Stomach (tissue), 4 donors: ENCODE measurements at regions not wholly inside any gene's neighbourhood (a gene's known extent, or its start where the extent isn't known, plus 50 kb on each side); places are given as distances from the start of the nearest gene placed in this dataset.

Experiments used
- EP300 ChIP-seq: sonication (generic); formaldehyde crosslinking; IDR thresholded peaks from one replicate; pipeline ENCODE4 v1.6.1; 2017; ENCODE audit warnings: antibody characterized with exemption
- TF ChIP-seq, protein P1 (sequence below), 7 experiments: fragments of 450-650 bp in 4 of 7; fragments of 200-600 bp in 3 of 7; sonication (generic) in 3 of 7; IDR thresholded peaks; one replicate each; pipeline ENCODE4 v1.5.1; 2016 to 2019; ENCODE audit warnings: antibody characterized with exemption in 7 of 7, control low read depth in 2 of 7, mild to moderate bottlenecking in 1 of 7

DNA sequence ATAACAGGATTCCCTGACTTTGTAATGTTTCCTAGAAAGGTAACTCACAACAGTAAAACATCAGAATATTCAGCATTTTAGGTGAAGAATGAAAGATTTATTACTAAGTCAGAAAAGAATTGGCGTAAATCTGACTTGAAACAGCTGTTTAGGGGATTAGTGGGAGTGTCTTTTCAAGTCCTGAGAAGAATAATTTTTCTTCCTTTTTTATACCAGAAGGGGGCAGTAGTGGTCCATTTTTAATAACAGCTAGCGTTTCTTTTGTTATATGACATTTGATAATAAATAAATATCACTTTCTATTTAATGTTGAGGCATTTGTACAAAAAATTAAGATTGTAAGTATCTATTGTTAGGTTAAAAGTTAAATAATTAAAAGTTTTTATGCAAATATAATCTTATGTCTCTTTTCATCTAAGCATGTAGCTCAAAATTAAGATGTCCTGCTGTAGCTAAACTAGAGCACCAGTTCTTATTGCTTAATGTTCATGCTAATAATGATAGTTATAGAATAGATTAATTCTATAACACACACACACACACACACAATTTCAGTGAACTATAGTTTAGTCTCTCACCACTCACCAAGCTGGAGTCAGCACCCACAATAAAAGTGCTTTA lies 258.7 kb upstream of the ARRDC3 start:
- TF ChIP-seq, protein P1, sequence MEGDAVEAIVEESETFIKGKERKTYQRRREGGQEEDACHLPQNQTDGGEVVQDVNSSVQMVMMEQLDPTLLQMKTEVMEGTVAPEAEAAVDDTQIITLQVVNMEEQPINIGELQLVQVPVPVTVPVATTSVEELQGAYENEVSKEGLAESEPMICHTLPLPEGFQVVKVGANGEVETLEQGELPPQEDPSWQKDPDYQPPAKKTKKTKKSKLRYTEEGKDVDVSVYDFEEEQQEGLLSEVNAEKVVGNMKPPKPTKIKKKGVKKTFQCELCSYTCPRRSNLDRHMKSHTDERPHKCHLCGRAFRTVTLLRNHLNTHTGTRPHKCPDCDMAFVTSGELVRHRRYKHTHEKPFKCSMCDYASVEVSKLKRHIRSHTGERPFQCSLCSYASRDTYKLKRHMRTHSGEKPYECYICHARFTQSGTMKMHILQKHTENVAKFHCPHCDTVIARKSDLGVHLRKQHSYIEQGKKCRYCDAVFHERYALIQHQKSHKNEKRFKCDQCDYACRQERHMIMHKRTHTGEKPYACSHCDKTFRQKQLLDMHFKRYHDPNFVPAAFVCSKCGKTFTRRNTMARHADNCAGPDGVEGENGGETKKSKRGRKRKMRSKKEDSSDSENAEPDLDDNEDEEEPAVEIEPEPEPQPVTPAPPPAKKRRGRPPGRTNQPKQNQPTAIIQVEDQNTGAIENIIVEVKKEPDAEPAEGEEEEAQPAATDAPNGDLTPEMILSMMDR (IDR thresholded peaks at IDR 0.05) = peak in 5 of 7 experiments; percentile 10 to 56 (median 26)
- no peak for TF ChIP-seq EP300
